ENCODE measurements at regions not wholly inside any gene's neighbourhood (a gene's known extent, or its start where the extent isn't known, plus 50 kb on each side); places are given as distances from the start of the nearest gene placed in this dataset.
"Not testable (repeated sequence)": the region's sequence is repeated elsewhere in the genome, so short reads cannot be mapped to it uniquely, and the experiment has no call there.

- no peaks in the 10 kb centered on the region for H3K4me1 Mint-ChIP-seq
- no peak overlapping the region for H3K27ac Mint-ChIP-seq
- intact Hi-C loops (cut with micrococcal nuclease) = no loop called here
- DNase-seq = no peak
- H3K27me3 Mint-ChIP-seq = no peaks in the 10 kb centered on the region
- no peaks in the 10 kb centered on the region for H3K9me3 Mint-ChIP-seq
- H3K4me3 Mint-ChIP-seq = no peak overlapping the region
- H3K36me3 Mint-ChIP-seq (ENCODE audit: low read depth) = no peaks in the 10 kb centered on the region
Measured at GRCh38 chr3:147333098-147333497, 73.2 kb downstream of the ZIC4 start.

- Mint-ChIP-seq H3K36me3 (ENCODE audit: low read depth) (no peaks in the 10 kb centered on the region), H3K27ac (no peak overlapping the region), H3K4me3 (no peak overlapping the region), H3K4me1 (no peaks in the 10 kb centered on the region), H3K9me3 (no peaks in the 10 kb centered on the region), H3K27me3 (no peaks in the 10 kb centered on the region)
- intact Hi-C loops (cut with micrococcal nuclease) = no loop called here
- no peak for DNase-seq
Measured at GRCh38 chr3:147328711-147329110, 77.6 kb downstream of the ZIC4 start.

- Mint-ChIP-seq H3K27ac (no peak overlapping the region), H3K27me3 (no peaks in the 10 kb centered on the region), H3K9me3 (no peaks in the 10 kb centered on the region), H3K36me3 (ENCODE audit: low read depth) (no peaks in the 10 kb centered on the region), H3K4me3 (no peak overlapping the region), H3K4me1 (no peaks in the 10 kb centered on the region)
- no peak for DNase-seq
- intact Hi-C loops (cut with micrococcal nuclease) = no loop called here
Measured at GRCh38 chr3:147324356-147324755, 82.0 kb downstream of the ZIC4 start.

- H3K27me3 Mint-ChIP-seq = no peaks in the 10 kb centered on the region
- H3K36me3 Mint-ChIP-seq (ENCODE audit: low read depth) = no peaks in the 10 kb centered on the region
- no peak overlapping the region for H3K27ac Mint-ChIP-seq
- intact Hi-C loops (cut with micrococcal nuclease) = no loop called here
- H3K9me3 Mint-ChIP-seq = peaks cover 4% of the 10 kb centered on the region
- no peak overlapping the region for H3K4me3 Mint-ChIP-seq
- no peaks in the 10 kb centered on the region for H3K4me1 Mint-ChIP-seq
- DNase-seq = no peak
Measured at GRCh38 chr3:147318900-147319299, 87.4 kb downstream of the ZIC4 start.

- H3K27me3 Mint-ChIP-seq; H3K36me3 Mint-ChIP-seq (ENCODE audit: low read depth); H3K4me3 Mint-ChIP-seq; H3K9me3 Mint-ChIP-seq; DNase-seq; intact Hi-C loops (cut with micrococcal nuclease); H3K27ac Mint-ChIP-seq; H3K4me1 Mint-ChIP-seq: not testable (repeated sequence)
Measured at GRCh38 chr3:147317080-147317479, 89.3 kb downstream of the ZIC4 start.

GRCh38 chr3:147313513-147313912 is 92.8 kb downstream of the ZIC4 start:
- no peak for DNase-seq
- no peaks in the 10 kb centered on the region for H3K36me3 Mint-ChIP-seq (ENCODE audit: low read depth)
- H3K4me1 Mint-ChIP-seq = no peaks in the 10 kb centered on the region
- intact Hi-C loops (cut with micrococcal nuclease) = no loop called here
- no peak overlapping the region for H3K4me3 Mint-ChIP-seq
- no peak overlapping the region for H3K27ac Mint-ChIP-seq
- H3K9me3 Mint-ChIP-seq = no peaks in the 10 kb centered on the region
- H3K27me3 Mint-ChIP-seq = no peaks in the 10 kb centered on the region

- Mint-ChIP-seq H3K36me3 (ENCODE audit: low read depth) (no peaks in the 10 kb centered on the region), H3K4me1 (no peaks in the 10 kb centered on the region), H3K27me3 (no peaks in the 10 kb centered on the region), H3K9me3 (no peaks in the 10 kb centered on the region), H3K27ac (no peak overlapping the region), H3K4me3 (no peak overlapping the region)
- intact Hi-C loops (cut with micrococcal nuclease) = no loop called here
- DNase-seq = no peak
Measured at GRCh38 chr3:147312786-147313280, 93.5 kb downstream of the ZIC4 start.

- Mint-ChIP-seq H3K36me3 (ENCODE audit: low read depth) (no peaks in the 10 kb centered on the region), H3K4me3 (no peak overlapping the region), H3K27me3 (no peaks in the 10 kb centered on the region), H3K27ac (no peak overlapping the region), H3K9me3 (no peaks in the 10 kb centered on the region), H3K4me1 (no peaks in the 10 kb centered on the region)
- intact Hi-C loops (cut with micrococcal nuclease) = no loop called here
- no peak for DNase-seq
Measured at GRCh38 chr3:147311716-147312115, 94.6 kb downstream of the ZIC4 start.

- intact Hi-C loops (cut with micrococcal nuclease) = no loop called here
- Mint-ChIP-seq H3K9me3 (no peaks in the 10 kb centered on the region), H3K27ac (no peak overlapping the region), H3K4me1 (no peaks in the 10 kb centered on the region), H3K27me3 (no peaks in the 10 kb centered on the region), H3K36me3 (ENCODE audit: low read depth) (no peaks in the 10 kb centered on the region), H3K4me3 (no peak overlapping the region)
- no peak for DNase-seq
Measured at GRCh38 chr3:147305533-147306250, 100.7 kb downstream of the ZIC4 start.

- intact Hi-C loops (cut with micrococcal nuclease) = no loop called here
- Mint-ChIP-seq H3K36me3 (ENCODE audit: low read depth) (no peaks in the 10 kb centered on the region), H3K27ac (no peak overlapping the region), H3K27me3 (no peaks in the 10 kb centered on the region), H3K9me3 (no peaks in the 10 kb centered on the region), H3K4me3 (no peak overlapping the region), H3K4me1 (no peaks in the 10 kb centered on the region)
- DNase-seq = no peak
Measured at GRCh38 chr3:147304756-147305155, 101.6 kb downstream of the ZIC4 start.

GRCh38 chr3:147301781-147302180 is 104.6 kb downstream of the ZIC4 start:
- no peaks in the 10 kb centered on the region for H3K36me3 Mint-ChIP-seq (ENCODE audit: low read depth)
- H3K9me3 Mint-ChIP-seq = no peaks in the 10 kb centered on the region
- H3K27me3 Mint-ChIP-seq = no peaks in the 10 kb centered on the region
- DNase-seq = no peak
- intact Hi-C loops (cut with micrococcal nuclease) = no loop called here
- no peak overlapping the region for H3K27ac Mint-ChIP-seq
- no peaks in the 10 kb centered on the region for H3K4me1 Mint-ChIP-seq
- H3K4me3 Mint-ChIP-seq = no peak overlapping the region

GRCh38 chr3:147299656-147300055 is 106.7 kb downstream of the ZIC4 start:
- H3K27me3 Mint-ChIP-seq = no peaks in the 10 kb centered on the region
- H3K4me3 Mint-ChIP-seq = no peak overlapping the region
- intact Hi-C loops (cut with micrococcal nuclease) = no loop called here
- no peaks in the 10 kb centered on the region for H3K9me3 Mint-ChIP-seq
- H3K4me1 Mint-ChIP-seq = no peaks in the 10 kb centered on the region
- no peak for DNase-seq
- H3K36me3 Mint-ChIP-seq (ENCODE audit: low read depth) = no peaks in the 10 kb centered on the region
- no peak overlapping the region for H3K27ac Mint-ChIP-seq

GRCh38 chr3:147298511-147298982 is 107.8 kb downstream of the ZIC4 start:
- no peak for DNase-seq
- no peaks in the 10 kb centered on the region for H3K4me1 Mint-ChIP-seq
- no peaks in the 10 kb centered on the region for H3K9me3 Mint-ChIP-seq
- intact Hi-C loops (cut with micrococcal nuclease) = no loop called here
- no peak overlapping the region for H3K4me3 Mint-ChIP-seq
- no peaks in the 10 kb centered on the region for H3K27me3 Mint-ChIP-seq
- no peaks in the 10 kb centered on the region for H3K36me3 Mint-ChIP-seq (ENCODE audit: low read depth)
- H3K27ac Mint-ChIP-seq = no peak overlapping the region

- Mint-ChIP-seq H3K27ac (no peak overlapping the region), H3K4me3 (no peak overlapping the region)
- intact Hi-C loops (cut with micrococcal nuclease) = no loop called here
Measured at GRCh38 chr3:147297761-147298350, 108.5 kb downstream of the ZIC4 start.

GRCh38 chr3:147287370-147287769 is 119.0 kb downstream of the ZIC4 start:
- not testable (repeated sequence) for H3K4me3 Mint-ChIP-seq

More at GRCh38 chr3:147297761-147298350, 108.5 kb downstream of the ZIC4 start:
- DNase-seq = no peak
- Mint-ChIP-seq H3K36me3 (ENCODE audit: low read depth) (no peaks in the 10 kb centered on the region), H3K9me3 (no peaks in the 10 kb centered on the region), H3K27me3 (no peaks in the 10 kb centered on the region), H3K4me1 (no peaks in the 10 kb centered on the region)

More at GRCh38 chr3:147287370-147287769, 119.0 kb downstream of the ZIC4 start:
- H3K9me3 Mint-ChIP-seq; H3K27me3 Mint-ChIP-seq; intact Hi-C loops (cut with micrococcal nuclease); H3K36me3 Mint-ChIP-seq (ENCODE audit: low read depth); H3K27ac Mint-ChIP-seq; H3K4me1 Mint-ChIP-seq; DNase-seq: not testable (repeated sequence)

Measured in activated CD4-positive, alpha-beta T cell treated with anti-CD3 and anti-CD28 coated beads, Interleukin-2, amount 10 ng/mL, durations not matched to agents 24 days and 14 days (primary cell).